Esophagus (tissue), 2 donors: ENCODE measurements at regions not wholly inside any gene's neighbourhood (a gene's known extent, or its start where the extent isn't known, plus 50 kb on each side); places are given as distances from the start of the nearest gene placed in this dataset.

ENCODE experiments used
- H3K27ac ChIP-seq, 2 donors: one replicate each; pipeline ENCODE4 v1.5.1; 2013; ENCODE audit warnings: low read depth in 2 of 2, mild to moderate bottlenecking in 2 of 2, inconsistent platforms in 1 of 2, low read length in 1 of 2, moderate library complexity in 1 of 2
- H3K27me3 ChIP-seq, 2 donors: one replicate each; pipeline ENCODE4 v1.6.1; 2013; ENCODE audit warnings: low read length in 2 of 2, control low read depth in 1 of 2, mild to moderate bottlenecking in 1 of 2; ENCODE audit not compliant: insufficient read depth in 2 of 2, control insufficient read depth in 1 of 2
- H3K36me3 ChIP-seq, 2 donors: one replicate each; pipeline ENCODE4 v1.6.1; 2013; ENCODE audit warnings: low read length in 1 of 2; ENCODE audit not compliant: control insufficient read depth in 2 of 2, insufficient read depth in 2 of 2
- H3K4me1 ChIP-seq, 2 donors: one replicate each; pipeline ENCODE4 v1.6.1; 2013; ENCODE audit warnings: low read length in 1 of 2; ENCODE audit not compliant: control insufficient read depth in 2 of 2, insufficient read depth in 2 of 2
- H3K4me3 ChIP-seq, 2 donors: one replicate each; pipeline ENCODE4 v1.5.1; 2013; ENCODE audit warnings: low read length in 2 of 2, mild to moderate bottlenecking in 2 of 2, low read depth in 1 of 2, moderate library complexity in 1 of 2
- H3K9me3 ChIP-seq, 2 donors: one replicate each; pipeline ENCODE4 v1.6.1; 2013; ENCODE audit warnings: mild to moderate bottlenecking in 2 of 2, low read depth in 1 of 2, low read length in 1 of 2, moderate library complexity in 1 of 2; ENCODE audit not compliant: control insufficient read depth in 2 of 2, insufficient read depth in 1 of 2
- WGBS, 2 donors: extraction: QIAGEN DNeasy Blood & Tissue Kit; methylation state at CpG; one replicate each; pipeline ENCODE4 v1.1.7; 2013; 5-methylcytosine and 5-hydroxymethylcytosine counted together
- donor health status: healthy with polysubstance abuse.
- donor health status: Bipolar disorder and iron deficiency.

DNA sequence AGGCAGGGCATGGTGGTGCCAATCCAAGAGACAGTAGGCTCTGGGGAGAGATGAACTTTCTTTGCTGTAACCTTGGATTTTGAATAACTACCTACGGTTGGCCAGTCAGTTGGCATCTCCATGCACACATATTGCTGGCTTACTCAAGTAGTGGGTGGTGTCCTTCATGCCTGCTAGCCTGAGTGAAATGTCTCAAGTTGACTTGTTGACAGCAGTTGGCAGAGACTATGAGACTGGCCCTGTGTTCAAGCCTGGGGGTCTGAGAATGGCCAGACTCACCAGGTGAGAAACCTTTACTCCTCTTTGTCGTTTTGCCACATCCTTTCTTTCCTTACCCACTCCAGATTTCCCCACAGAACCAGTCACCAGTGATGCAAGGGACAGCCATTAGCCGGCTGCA, 173.3 kb downstream of the MID1IP1 start:
- WGBS, 2 donors = 83 to 88% methylated on average over 3 of the region's 3 CpGs
- H3K9me3 ChIP-seq = no peaks in the 10 kb centered on the region
- peaks cover 0 to 7% of the 10 kb centered on the region in 2 donors for H3K27me3 ChIP-seq
- no peaks in the 10 kb centered on the region for H3K36me3 ChIP-seq
- no peaks in the 10 kb centered on the region for H3K4me1 ChIP-seq
- no peak overlapping the region for H3K27ac ChIP-seq
- no peak overlapping the region for H3K4me3 ChIP-seq

GRCh38 chrX:38975368-38975942, 174.2 kb downstream of the MID1IP1 start:
- no peaks in the 10 kb centered on the region for H3K9me3 ChIP-seq
- H3K4me1 ChIP-seq = no peaks in the 10 kb centered on the region
- H3K36me3 ChIP-seq = no peaks in the 10 kb centered on the region
- peaks cover 0 to 7% of the 10 kb centered on the region in 2 donors for H3K27me3 ChIP-seq
- no peak overlapping the region for H3K4me3 ChIP-seq
- no peak overlapping the region for H3K27ac ChIP-seq

DNA sequence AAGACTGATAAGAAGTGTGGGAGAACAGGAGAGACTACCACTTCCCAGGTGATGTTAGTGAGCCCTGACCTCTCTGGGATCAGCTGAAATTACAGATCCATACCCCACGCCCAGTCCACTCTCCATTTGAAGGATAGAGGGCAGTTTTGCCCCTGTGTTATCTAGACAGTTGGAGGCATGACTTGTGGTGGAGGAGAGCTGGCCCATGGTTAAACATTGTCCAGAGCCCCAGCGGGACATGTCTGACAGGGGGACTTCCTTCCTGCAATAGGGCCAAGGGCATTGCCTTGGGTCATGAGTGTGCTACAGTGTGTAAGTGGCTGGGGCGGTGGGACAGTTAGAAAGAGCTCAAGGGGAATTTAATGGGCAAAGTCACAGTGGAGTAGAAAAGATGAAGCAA, 181.1 kb downstream of the MID1IP1 start:
- WGBS, 2 donors = 64 to 90% methylated on average over 3 of the region's 3 CpGs

GRCh38 chrX:38982843-38983242, 181.6 kb downstream of the MID1IP1 start:
- Histone ChIP-seq H3K27me3 (peaks cover 0 to 2% of the 10 kb centered on the region in 2 donors), H3K4me3 (no peak overlapping the region), H3K27ac (no peak overlapping the region), H3K36me3 (no peaks in the 10 kb centered on the region), H3K4me1 (no peaks in the 10 kb centered on the region), H3K9me3 (no peaks in the 10 kb centered on the region)
- 47 to 48% methylated on average over 3 of the region's 3 CpGs for WGBS, 2 donors

More for the DNA sequence above, 181.1 kb downstream of the MID1IP1 start:
- Histone ChIP-seq H3K4me3 (no peak overlapping the region), H3K27me3 (peaks cover 0 to 2% of the 10 kb centered on the region in 2 donors), H3K4me1 (no peaks in the 10 kb centered on the region), H3K36me3 (no peaks in the 10 kb centered on the region), H3K27ac (no peak overlapping the region), H3K9me3 (no peaks in the 10 kb centered on the region)

DNA sequence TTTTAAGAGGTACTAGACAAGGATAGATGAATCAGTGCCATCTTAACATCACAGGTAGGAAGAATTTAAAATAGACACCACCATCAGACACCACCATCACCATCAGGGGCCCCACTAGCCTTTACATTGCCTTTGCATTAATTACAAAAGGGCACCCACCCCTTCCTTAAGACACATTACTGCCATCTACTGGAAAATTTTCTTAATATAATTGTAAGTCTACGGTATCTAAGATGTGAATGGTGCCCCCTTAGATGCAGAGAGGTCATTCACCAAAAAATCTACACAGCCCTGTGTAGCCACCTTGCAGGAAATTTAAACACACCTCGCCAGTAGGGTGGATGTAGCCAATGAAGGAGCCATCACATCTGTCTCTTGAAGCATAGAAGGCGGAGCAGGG, 184.1 kb downstream of the MID1IP1 start:
- 49 to 75% methylated on average over 3 of the region's 3 CpGs for WGBS, 2 donors
- H3K9me3 ChIP-seq = no peaks in the 10 kb centered on the region
- no peak overlapping the region for H3K27ac ChIP-seq

GRCh38 chrX:38985945-38986344, 184.7 kb downstream of the MID1IP1 start:
- Histone ChIP-seq H3K27ac (no peak overlapping the region), H3K36me3 (no peaks in the 10 kb centered on the region), H3K9me3 (no peaks in the 10 kb centered on the region), H3K4me3 (no peak overlapping the region), H3K27me3 (no peaks in the 10 kb centered on the region), H3K4me1 (no peaks in the 10 kb centered on the region)
- 39 to 63% methylated on average over 2 of the region's 2 CpGs for WGBS, 2 donors

More for the DNA sequence above, 184.1 kb downstream of the MID1IP1 start:
- no peaks in the 10 kb centered on the region for H3K36me3 ChIP-seq
- H3K4me1 ChIP-seq = no peaks in the 10 kb centered on the region
- no peaks in the 10 kb centered on the region for H3K27me3 ChIP-seq
- no peak overlapping the region for H3K4me3 ChIP-seq

DNA sequence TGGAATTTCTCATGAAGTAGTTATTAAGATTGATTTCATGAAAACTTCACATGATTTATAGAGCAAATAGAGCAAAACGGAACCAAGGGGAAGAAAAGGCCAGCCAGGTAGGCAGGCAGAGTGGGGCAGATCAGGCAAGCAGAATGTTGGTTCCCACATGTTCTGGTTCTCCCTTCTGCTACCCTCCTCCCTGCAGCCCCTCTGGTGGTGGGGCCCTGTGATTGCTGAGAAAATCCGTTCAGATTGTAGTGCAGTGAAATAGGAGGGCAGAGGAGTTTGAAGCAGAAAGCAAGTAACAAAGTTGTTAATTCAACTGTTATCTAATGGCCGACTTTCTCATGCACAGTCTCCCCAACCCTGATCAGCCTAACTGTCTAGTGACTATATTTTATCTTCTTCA, 185.3 kb downstream of the MID1IP1 start:
- Histone ChIP-seq H3K4me1 (no peaks in the 10 kb centered on the region), H3K4me3 (no peak overlapping the region), H3K27me3 (no peaks in the 10 kb centered on the region), H3K27ac (no peak overlapping the region), H3K9me3 (no peaks in the 10 kb centered on the region), H3K36me3 (no peaks in the 10 kb centered on the region)
- WGBS, 2 donors = 43 to 78% methylated on average over 3 of the region's 3 CpGs

DNA sequence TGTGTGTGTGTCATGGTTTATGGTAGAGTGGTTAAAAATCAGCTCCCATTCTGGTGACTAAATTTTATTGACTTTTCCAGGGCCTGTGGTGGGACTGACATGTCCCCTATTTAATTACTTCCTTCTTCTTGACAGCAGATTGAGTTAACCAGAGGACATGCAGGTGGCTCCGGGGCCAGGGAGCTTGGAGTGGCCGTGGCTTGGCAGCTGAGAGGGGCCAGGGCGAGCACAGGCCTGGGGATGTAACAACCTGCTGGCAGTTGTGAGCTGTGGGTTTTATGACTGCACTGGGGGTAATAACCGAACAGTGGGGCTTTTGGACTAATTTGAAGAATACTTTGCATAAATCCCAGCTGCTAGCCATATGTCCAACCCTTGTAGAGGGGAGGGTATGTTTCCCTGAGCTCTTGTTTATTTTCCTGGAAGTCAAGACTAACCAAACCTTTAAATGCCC, 186.0 kb downstream of the MID1IP1 start:
- H3K27me3 ChIP-seq = no peaks in the 10 kb centered on the region
- H3K36me3 ChIP-seq = no peaks in the 10 kb centered on the region
- H3K27ac ChIP-seq = no peak overlapping the region
- no peak overlapping the region for H3K4me3 ChIP-seq
- no peaks in the 10 kb centered on the region for H3K9me3 ChIP-seq
- no peaks in the 10 kb centered on the region for H3K4me1 ChIP-seq
- WGBS, 2 donors = 50 to 69% methylated on average over 4 of the region's 4 CpGs

- no peaks in the 10 kb centered on the region for H3K9me3 ChIP-seq
- 68 to 88% methylated on average over 2 of the region's 2 CpGs for WGBS, 2 donors
- H3K36me3 ChIP-seq = no peaks in the 10 kb centered on the region
- H3K4me1 ChIP-seq = no peaks in the 10 kb centered on the region
- no peak overlapping the region for H3K4me3 ChIP-seq
- H3K27ac ChIP-seq = no peak overlapping the region
- H3K27me3 ChIP-seq = no peaks in the 10 kb centered on the region
Measured at GRCh38 chrX:38988301-38988700, 187.0 kb downstream of the MID1IP1 start.

- no peaks in the 10 kb centered on the region for H3K27me3 ChIP-seq
- H3K36me3 ChIP-seq = no peaks in the 10 kb centered on the region
- H3K27ac ChIP-seq = no peak overlapping the region
- no peak overlapping the region for H3K4me3 ChIP-seq
- H3K9me3 ChIP-seq = no peaks in the 10 kb centered on the region
- 31 to 61% methylated on average over 1 of the region's 1 CpG for WGBS, 2 donors
- H3K4me1 ChIP-seq = no peaks in the 10 kb centered on the region
Measured at GRCh38 chrX:38989076-38989475, 187.8 kb downstream of the MID1IP1 start.
